ENCODE measurements at regions not wholly inside any gene's neighbourhood (a gene's known extent, or its start where the extent isn't known, plus 50 kb on each side); places are given as distances from the start of the nearest gene placed in this dataset.

DNA sequence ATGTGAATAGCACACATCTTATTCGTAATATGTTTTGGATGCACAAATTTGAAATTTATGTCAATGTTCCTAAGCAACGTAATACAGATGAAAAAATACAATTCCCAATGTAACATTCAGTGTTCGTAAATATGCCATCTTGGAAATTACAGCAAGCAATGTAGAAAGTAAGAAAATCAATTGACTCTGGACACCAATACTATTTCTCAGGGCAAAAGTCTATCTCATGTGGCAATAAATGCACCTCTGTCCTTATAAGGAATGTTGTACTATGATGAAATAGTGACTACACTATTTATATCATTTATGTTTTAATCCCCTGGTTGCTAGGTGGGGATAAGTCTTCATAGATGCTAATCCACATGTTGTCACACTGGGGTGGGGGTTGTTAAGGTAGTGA lies 251.2 kb downstream of the GXYLT1 start:
- TF ChIP-seq TAF1 (IDR thresholded peaks at IDR 0.05; ENCODE audit: low read depth, low read length): no peak
- no peak for TF ChIP-seq POLR2AphosphoS5 (IDR thresholded peaks at IDR 0.05; ENCODE audit: low read depth, low read length)
